Keratinocyte (primary cell): ENCODE measurements at regions not wholly inside any gene's neighbourhood (a gene's known extent, or its start where the extent isn't known, plus 50 kb on each side); places are given as distances from the start of the nearest gene placed in this dataset.

Source experiments
- EZH2 ChIP-seq: IDR thresholded peaks from one replicate; pipeline ENCODE4 v1.6.1; 2012; ENCODE audit warnings: inconsistent platforms, mild to moderate bottlenecking, low read length, moderate library complexity
- TF ChIP-seq, protein P1 (sequence below), 3 experiments: IDR thresholded peaks in 1 of 3; conservative IDR thresholded peaks in 1 of 3; optimal IDR thresholded peaks in 1 of 3; 2 replicates in 2 of 3; 3 replicates in 1 of 3; pipeline versions ENCODE3 to v1.5.1; 2011; ENCODE audit warnings: low read length in 3 of 3, mild to moderate bottlenecking in 3 of 3, moderate library complexity in 2 of 3, control low read depth in 1 of 3, inconsistent platforms in 1 of 3; ENCODE audit not compliant: insufficient read depth in 2 of 3; ENCODE audit errors: extremely low read depth in 1 of 3

DNA sequence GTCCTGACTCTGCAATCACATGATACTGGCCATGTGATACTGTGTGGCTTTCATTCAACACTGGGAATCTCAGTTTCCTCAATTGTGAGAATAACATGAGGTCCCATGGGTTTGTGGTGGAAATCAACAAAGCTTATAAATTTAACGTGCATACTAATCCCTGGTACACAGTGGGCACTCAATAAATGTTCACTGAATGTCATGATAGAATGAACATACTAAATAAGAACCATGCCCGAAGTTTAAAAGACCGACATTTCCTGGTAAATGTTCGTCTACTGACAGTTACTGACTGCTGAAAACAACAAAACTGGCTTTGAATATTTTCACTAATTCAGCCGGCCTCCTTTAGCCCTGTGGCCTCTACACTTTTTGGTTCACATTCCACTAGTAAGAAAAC, 62.3 kb upstream of the CCT8L2 start:
- TF ChIP-seq, protein P1, sequence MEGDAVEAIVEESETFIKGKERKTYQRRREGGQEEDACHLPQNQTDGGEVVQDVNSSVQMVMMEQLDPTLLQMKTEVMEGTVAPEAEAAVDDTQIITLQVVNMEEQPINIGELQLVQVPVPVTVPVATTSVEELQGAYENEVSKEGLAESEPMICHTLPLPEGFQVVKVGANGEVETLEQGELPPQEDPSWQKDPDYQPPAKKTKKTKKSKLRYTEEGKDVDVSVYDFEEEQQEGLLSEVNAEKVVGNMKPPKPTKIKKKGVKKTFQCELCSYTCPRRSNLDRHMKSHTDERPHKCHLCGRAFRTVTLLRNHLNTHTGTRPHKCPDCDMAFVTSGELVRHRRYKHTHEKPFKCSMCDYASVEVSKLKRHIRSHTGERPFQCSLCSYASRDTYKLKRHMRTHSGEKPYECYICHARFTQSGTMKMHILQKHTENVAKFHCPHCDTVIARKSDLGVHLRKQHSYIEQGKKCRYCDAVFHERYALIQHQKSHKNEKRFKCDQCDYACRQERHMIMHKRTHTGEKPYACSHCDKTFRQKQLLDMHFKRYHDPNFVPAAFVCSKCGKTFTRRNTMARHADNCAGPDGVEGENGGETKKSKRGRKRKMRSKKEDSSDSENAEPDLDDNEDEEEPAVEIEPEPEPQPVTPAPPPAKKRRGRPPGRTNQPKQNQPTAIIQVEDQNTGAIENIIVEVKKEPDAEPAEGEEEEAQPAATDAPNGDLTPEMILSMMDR (optimal IDR thresholded peaks at IDR 0.05 in 1 of 3, IDR thresholded peaks at IDR 0.05 in 1 of 3, conservative IDR thresholded peaks at IDR 0.05 in 1 of 3; ENCODE audit: extremely low read depth in 1 of 3, insufficient read depth in 2 of 3, low read length in 3 of 3), result no peak
- no peak for TF ChIP-seq EZH2
